ELR (cell line): ENCODE measurements at regions not wholly inside any gene's neighbourhood (a gene's known extent, or its start where the extent isn't known, plus 50 kb on each side); places are given as distances from the start of the nearest gene placed in this dataset.

Experiments
- DNase-seq: peaks from one replicate; pipeline ENCODE4 v3.0.0-alpha.2; 2015; ENCODE audit warnings: low read depth

- DNase-seq: no peak
These were observed 54.2 kb upstream of the MAP2 start for GRCh38 chr2:209369656-209370055.

- DNase-seq: no peak
These were observed 52.4 kb upstream of the MAP2 start for GRCh38 chr2:209371407-209371806.
